Transverse colon (tissue), 4 donors: ENCODE measurements at regions not wholly inside any gene's neighbourhood (a gene's known extent, or its start where the extent isn't known, plus 50 kb on each side); places are given as distances from the start of the nearest gene placed in this dataset.
A peak's percentile ranks its signal among the peaks of the same experiment; 100 is the strongest.

Experiments
- DNase-seq: peaks from one replicate; pipeline ENCODE4 v3.0.0-alpha.2; 2019
- H3K27ac ChIP-seq, 4 donors: fragments of 200-600 bp; sonication (generic); 2 replicates each; pipeline ENCODE4 v1.5.1; 2016 to 2018; ENCODE audit warnings: inconsistent platforms in 4 of 4
- H3K27me3 ChIP-seq: fragments of 200-600 bp; sonication (generic); 2 replicates; pipeline ENCODE4 v1.5.1; 2017; ENCODE audit warnings: inconsistent platforms
- H3K36me3 ChIP-seq, 4 donors: fragments of 200-600 bp; sonication (generic); 2 replicates each; pipeline ENCODE4 v1.5.1; 2017 to 2019; ENCODE audit warnings: inconsistent platforms in 4 of 4
- H3K4me1 ChIP-seq, 4 donors: fragments of 200-600 bp; sonication (generic); 2 replicates each; pipeline ENCODE4 v1.5.1; 2017 to 2020; ENCODE audit warnings: inconsistent platforms in 4 of 4
- H3K4me3 ChIP-seq, 4 donors: fragments of 200-600 bp; sonication (generic); 1 replicate in 1 of 4; 2 replicates in 3 of 4; pipeline versions ENCODE4 v1.5.1 to v1.6.1; 2017 to 2019; ENCODE audit warnings: inconsistent platforms in 4 of 4
- H3K9me3 ChIP-seq, 2 donors: fragments of 200-600 bp; sonication (generic); 2 replicates each; pipeline ENCODE4 v1.5.1; 2017 to 2019; ENCODE audit warnings: inconsistent platforms in 2 of 2
- CTCF ChIP-seq, 5 experiments: fragments of 200-600 bp in 3 of 5; fragments of 450-650 bp in 2 of 5; sonication (generic) in 3 of 5; IDR thresholded peaks; 1 replicate in 2 of 5; 2 replicates in 3 of 5; pipeline ENCODE4 v1.5.1; 2016 to 2017; ENCODE audit warnings: antibody characterized with exemption in 5 of 5, inconsistent platforms in 3 of 5, mild to moderate bottlenecking in 2 of 5, moderate library complexity in 1 of 5
- EP300 ChIP-seq: sonication (generic); formaldehyde crosslinking; IDR thresholded peaks from one replicate; pipeline ENCODE4 v1.6.1; 2017; ENCODE audit warnings: antibody characterized with exemption, low read depth
- POLR2A ChIP-seq: fragments of 450-650 bp; IDR thresholded peaks from one replicate; pipeline ENCODE4 v1.6.1; 2016; ENCODE audit warnings: antibody characterized with exemption, mild to moderate bottlenecking, moderate library complexity
- POLR2AphosphoS5 ChIP-seq, 3 donors: sonication (generic); formaldehyde crosslinking; IDR thresholded peaks; one replicate each; pipeline ENCODE4 v1.6.1; 2016; ENCODE audit warnings: antibody characterized with exemption in 3 of 3
- WGBS, 2 donors: methylation state at CpG; one replicate each; pipeline ENCODE4 v1.1.5; 2018; ENCODE audit warnings: low coverage in 1 of 2; 5-methylcytosine and 5-hydroxymethylcytosine counted together
- in situ Hi-C, 4 donors: fragments of 200-750 bp; cut with MboI; loops; one replicate each; pipeline versions ENCODE4 v1.15.0 to v1.15.1; 2017; ENCODE audit warnings: low sequenced_read_pairs in 3 of 4, low pct_ligation_motif_present in 1 of 4, low pct_unique_long_range_greater_than_20kb in 1 of 4
- intact Hi-C: fragments of 100-400 bp; cut with DNase I; formaldehyde crosslinking; loops from one replicate; pipeline ENCODE4 v1.15.1; 2023; ENCODE audit warnings: low total_unique reads

- WGBS, 2 donors = 83 to 84% methylated on average over 2 of the region's 2 CpGs
- no peak for DNase-seq
- Histone ChIP-seq H3K9me3 (no peaks in the 10 kb centered on the region), H3K27ac (no peak overlapping the region), H3K36me3 (no peaks in the 10 kb centered on the region), H3K4me1 (peaks cover 0 to 19% (median 4%) of the 10 kb centered on the region in 4 donors), H3K4me3 (no peak overlapping the region), H3K27me3 (no peaks in the 10 kb centered on the region)
- TF ChIP-seq EP300 = no peak
- no peak for TF ChIP-seq POLR2AphosphoS5 (IDR thresholded peaks at IDR 0.05)
- no peak for TF ChIP-seq CTCF (IDR thresholded peaks at IDR 0.05)
- intact Hi-C loops = no loop called here
- in situ Hi-C loops = no loop called here
These were observed 361.2 kb upstream of the HNRNPA3 start for GRCh38 chr2:176851200-176851888.

- intact Hi-C loops = no loop called here
- Histone ChIP-seq H3K4me1 (peaks cover 0 to 19% (median 4%) of the 10 kb centered on the region in 4 donors), H3K27me3 (no peaks in the 10 kb centered on the region), H3K27ac (no peak overlapping the region), H3K9me3 (no peaks in the 10 kb centered on the region), H3K4me3 (no peak overlapping the region), H3K36me3 (no peaks in the 10 kb centered on the region)
- 93 to 100% methylated on average over 1 of the region's 1 CpG for WGBS, 2 donors
- TF ChIP-seq POLR2A = no peak
- no peak for TF ChIP-seq EP300
- in situ Hi-C loops = no loop called here
- no peak for DNase-seq
These were observed 360.6 kb upstream of the HNRNPA3 start for GRCh38 chr2:176851889-176852483.

GRCh38 chr2:176852667-176853066 is 359.9 kb upstream of the HNRNPA3 start:
- no peaks in the 10 kb centered on the region for H3K36me3 ChIP-seq
- intact Hi-C loops (no loop called here), in situ Hi-C loops (no loop called here)
- 32 to 50% methylated on average over 1 to 3 of the region's 3 CpGs for WGBS, 2 donors
- no peaks in the 10 kb centered on the region for H3K27me3 ChIP-seq
- TF ChIP-seq CTCF (IDR thresholded peaks at IDR 0.05) = no peak
- no peak for TF ChIP-seq POLR2A
- TF ChIP-seq EP300 = no peak
- no peak for TF ChIP-seq POLR2AphosphoS5 (IDR thresholded peaks at IDR 0.05)
- H3K9me3 ChIP-seq = no peaks in the 10 kb centered on the region
- no peak overlapping the region for H3K4me3 ChIP-seq
- peak; percentile 11 for DNase-seq
- H3K27ac ChIP-seq = no peak overlapping the region
- H3K4me1 ChIP-seq = peaks cover 0 to 19% (median 4%) of the 10 kb centered on the region in 4 donors

- Histone ChIP-seq H3K4me1 (peaks cover 0 to 19% (median 4%) of the 10 kb centered on the region in 4 donors), H3K36me3 (no peaks in the 10 kb centered on the region), H3K27me3 (no peaks in the 10 kb centered on the region), H3K4me3 (no peak overlapping the region), H3K27ac (no peak overlapping the region), H3K9me3 (no peaks in the 10 kb centered on the region)
- in situ Hi-C loops (no loop called here), intact Hi-C loops (no loop called here)
- DNase-seq = peak; percentile 24
- WGBS, 2 donors = 52% methylated on average over 1 of the region's 1 CpG; no CpG with 5 or more reads in 1 of the 2 donors
- TF ChIP-seq POLR2A (no peak), POLR2AphosphoS5 (IDR thresholded peaks at IDR 0.05) (no peak), CTCF (IDR thresholded peaks at IDR 0.05) (no peak), EP300 (no peak)
These were observed 358.5 kb upstream of the HNRNPA3 start for GRCh38 chr2:176854062-176854461.
